DMS53 treated with DMSO at 0.1 percent for 48 hours (cell line): ENCODE measurements at regions not wholly inside any gene's neighbourhood (a gene's known extent, or its start where the extent isn't known, plus 50 kb on each side); places are given as distances from the start of the nearest gene placed in this dataset.
A peak's percentile ranks its signal among the peaks of the same experiment; 100 is the strongest.

Experiments
- DNase-seq: peaks from one replicate; lab custom pipeline; 2025; ENCODE audit not compliant: unreplicated experiment; lab: John Stamatoyannopoulos, UW

DNA sequence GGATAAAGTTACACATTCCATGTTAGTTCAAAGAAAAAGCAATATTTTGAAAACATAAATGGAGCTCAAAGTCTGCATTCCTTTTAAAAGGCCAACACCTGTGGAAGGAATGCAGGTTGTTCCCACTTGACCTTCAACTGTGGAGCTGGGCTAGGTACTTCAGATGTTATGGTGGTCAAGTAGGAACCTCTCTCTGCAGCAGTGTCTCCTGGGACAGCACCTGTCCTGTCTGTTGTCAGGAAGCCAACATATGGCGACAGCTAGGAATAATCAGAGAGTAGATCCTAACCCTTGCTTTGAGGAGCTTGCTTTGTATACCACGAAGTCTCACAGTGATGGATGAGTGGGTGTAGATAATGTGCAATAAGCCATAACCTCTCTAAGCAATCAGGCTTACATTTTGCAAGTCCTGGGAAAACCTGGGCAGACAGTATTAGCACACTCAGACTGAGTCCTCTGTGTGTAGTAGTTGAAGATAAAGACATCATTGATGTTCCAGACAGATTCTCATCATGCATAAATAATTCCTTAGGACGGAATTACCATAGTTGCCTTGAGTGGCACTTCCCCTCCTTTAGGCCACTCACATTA is 347.5 kb downstream of the PRL start:
- DNase-seq: peak; percentile 77

- DNase-seq: no peak
Observed at GRCh38 chr6:21952367-21952766, 344.5 kb downstream of the PRL start.

DNA sequence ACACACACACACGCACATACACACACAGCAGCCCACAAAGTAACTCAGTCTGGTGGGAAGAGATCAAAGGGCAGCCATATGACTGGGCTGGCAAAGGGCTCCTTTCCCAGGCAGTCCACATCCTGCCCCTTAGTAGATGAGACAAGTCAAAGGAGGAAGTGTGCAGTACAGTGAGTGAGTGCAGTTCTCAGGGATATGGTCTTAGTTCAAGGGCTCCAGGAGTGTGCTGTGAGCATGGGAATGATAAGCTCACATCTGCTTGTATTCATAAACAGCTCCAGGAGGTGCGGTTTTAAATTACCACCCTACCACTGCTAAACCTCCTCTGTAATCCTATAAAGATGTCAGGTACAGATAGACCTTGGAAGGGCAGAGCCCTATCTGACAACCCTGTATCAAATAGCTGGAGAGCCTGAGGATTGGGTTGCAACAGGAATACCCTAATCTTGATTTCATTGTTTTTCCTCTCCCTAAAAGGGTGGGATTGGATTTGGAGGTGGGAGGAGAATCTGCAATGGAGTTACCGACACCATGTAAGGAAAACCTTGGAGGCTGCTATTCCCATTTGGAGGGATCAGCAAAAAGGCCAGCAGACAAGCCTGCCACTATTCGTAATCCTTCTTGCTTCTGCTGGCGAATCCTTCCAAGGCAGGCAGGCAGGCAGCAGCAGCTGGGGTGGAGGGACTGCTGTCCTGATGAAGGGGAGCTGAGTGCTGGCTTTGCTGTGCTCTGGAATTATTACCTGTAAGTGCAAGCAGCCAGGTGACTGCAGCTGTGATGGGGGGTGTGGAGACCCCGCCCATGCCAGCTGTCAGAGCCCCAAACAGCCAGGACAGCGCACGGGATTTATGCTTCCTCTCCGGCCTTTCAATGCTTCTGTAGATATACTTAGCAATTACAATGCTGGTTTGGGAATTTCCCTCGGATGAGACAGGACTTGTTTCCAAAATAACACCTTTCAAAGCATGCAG is 342.7 kb downstream of the PRL start:
- peak; percentile 81 for DNase-seq

GRCh38 chr6:21955053-21955595 is 341.7 kb downstream of the PRL start:
- DNase-seq: no peak

GRCh38 chr6:21955951-21956350 is 340.9 kb downstream of the PRL start:
- no peak for DNase-seq

- no peak for DNase-seq
Observed at GRCh38 chr6:21958428-21958827, 338.4 kb downstream of the PRL start.

GRCh38 chr6:21961226-21961625 is 335.6 kb downstream of the PRL start:
- no peak for DNase-seq

GRCh38 chr6:21965016-21965415 is 331.8 kb downstream of the PRL start:
- no peak for DNase-seq

DNA sequence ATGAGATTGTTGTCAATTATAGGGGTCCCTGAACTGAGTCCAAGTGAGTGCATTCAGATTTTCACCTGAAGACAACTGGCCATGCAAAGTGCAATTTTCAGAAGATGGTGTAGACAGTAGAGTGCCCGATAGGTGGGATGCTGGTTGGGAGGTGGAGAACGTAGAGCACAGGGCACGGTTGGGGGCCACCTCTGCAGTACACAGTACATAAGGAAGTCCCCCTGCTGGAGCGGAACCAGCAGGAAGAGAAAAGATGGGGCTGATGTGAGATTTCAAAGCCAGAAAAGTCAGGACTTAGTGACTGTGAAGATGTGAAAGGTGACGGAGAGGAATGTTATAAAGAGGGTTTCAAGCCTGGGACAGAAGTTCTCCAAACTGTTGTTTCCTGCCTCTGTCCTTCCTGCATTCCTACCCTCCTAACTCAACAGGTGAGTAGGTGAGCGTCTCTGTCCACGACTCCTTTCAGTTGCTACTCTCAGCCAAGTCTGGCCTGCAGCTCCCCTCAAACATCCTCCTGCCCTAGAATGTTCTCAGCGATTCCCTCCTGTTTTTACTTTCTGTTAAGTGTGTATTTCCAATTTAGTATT is 330.8 kb downstream of the PRL start:
- no peak for DNase-seq

GRCh38 chr6:21967056-21967974 is 329.5 kb downstream of the PRL start:
- no peak for DNase-seq

DNA sequence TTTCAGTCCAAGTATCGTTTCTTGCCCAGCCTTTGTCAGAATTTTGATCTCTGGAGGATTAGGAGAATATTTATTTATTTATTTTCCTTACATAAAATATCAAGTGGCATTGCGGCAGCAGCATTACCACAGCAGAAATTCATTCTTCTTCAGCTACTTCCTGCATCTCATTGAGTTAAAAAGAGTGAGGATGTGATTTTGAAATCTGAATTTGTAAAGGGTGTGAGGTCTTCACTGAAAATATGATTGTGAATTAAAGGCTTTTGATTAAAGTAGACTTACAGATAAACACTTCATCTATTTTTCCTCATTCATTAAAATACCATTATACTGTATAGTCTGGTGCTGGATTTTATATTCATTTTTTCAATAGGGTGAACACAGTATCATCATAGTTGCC is 328.4 kb downstream of the PRL start:
- no peak for DNase-seq

GRCh38 chr6:21969192-21969591 is 327.6 kb downstream of the PRL start:
- DNase-seq: no peak

DNA sequence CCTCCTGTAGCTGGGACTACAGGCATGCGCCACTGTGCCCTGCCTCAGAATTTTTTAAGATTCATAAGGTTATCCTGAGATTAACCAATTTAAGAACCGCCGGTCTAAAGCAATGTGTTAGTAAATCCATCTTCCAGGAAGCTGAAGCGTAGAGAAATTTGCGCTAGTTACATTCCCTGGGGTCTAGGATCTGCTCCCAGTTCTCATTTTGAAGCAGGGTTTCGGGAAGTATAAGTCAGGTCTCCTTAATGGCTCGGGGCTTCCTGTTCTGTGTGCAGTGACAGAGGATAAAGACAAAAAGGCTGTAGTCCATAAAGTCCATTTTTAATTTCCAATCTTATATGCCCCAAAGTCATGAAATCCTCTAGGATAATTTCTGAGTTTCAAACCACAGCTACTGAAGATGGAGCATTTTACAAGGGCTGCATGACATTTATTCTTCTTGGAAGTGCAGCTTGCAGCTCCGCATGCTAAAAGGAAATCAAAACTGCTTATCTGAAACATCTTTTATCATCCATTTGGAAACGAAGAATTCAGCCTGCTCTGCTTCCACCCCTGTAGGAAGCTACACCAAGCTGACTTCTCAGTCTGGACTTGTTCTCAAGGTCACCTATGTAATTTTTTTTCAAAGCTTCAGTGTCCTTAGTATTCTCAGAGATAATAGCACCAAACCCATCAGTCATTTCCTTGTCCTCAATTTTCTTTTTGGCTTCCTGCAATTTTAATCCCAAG is 326.1 kb downstream of the PRL start:
- no peak for DNase-seq

DNA sequence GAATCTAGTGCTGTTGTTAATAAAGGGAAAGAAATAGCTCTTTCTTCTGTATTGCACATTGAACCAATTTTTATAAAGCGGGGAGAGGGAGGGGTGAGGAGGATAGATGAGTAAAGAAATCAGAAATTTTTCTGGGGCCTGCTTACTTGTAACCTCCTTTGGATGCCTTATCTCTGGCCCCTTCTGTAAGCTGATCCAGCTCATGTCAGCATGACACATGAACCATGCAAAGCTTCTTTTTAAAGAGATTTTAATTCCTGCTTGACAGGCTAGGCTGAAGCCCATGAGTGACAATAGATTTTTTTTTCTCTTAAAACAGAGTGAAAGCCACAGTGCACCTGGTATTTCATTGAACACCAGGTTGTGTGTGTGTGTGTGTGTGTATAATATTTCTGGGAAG is 325.3 kb downstream of the PRL start:
- DNase-seq: peak; percentile 23

DNA sequence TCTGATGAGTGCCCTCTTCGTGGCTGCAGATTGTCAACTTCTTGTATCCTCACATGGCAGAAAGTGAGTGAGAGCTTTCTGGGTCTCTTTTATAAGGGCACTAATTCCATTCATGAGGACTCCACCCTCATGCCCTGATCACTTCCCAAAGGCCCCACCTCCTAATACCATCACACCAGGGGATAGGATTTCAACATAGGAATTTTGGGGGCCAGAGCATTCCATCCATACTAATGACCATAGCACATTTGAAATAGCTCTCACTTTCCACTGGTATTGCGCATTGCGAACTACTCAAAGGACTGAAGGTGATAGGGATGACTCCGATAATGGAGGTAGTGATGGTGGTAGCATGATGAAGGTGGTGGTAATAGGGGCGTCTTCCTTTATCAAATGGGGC is 324.3 kb downstream of the PRL start:
- DNase-seq: no peak

GRCh38 chr6:21977346-21977745 is 319.5 kb downstream of the PRL start:
- no peak for DNase-seq

DNA sequence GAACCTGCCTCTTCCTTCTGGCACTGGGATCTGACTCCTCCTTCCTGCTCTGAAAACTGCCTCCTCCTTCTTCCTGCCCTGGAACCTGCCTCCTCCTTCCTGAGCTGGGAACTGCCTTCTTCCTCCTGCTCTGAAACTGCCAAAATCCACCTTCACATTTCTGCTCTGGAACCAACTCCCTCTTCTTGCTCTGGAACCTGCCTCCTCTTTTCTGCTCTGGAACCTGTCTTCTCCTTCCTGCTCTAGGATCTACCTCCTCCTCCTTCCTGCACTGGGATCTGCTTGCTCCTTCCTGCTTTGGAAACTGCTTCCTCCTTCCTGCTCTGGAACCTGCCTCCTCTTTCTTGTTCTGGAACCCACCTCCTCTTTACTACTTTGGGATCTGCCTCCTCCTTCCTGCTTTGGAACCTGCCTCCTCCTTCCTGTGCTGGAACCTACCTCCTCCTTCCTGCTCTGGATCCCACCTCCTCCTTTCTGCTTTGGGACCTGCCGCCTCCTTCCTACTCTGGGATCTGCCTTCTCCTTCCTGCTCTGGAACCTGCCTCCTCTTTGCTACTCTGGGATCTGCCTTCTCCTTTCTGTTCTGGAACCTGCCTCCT is 315.5 kb downstream of the PRL start:
- no peak for DNase-seq

- no peak for DNase-seq
Observed at GRCh38 chr6:21984135-21984534, 312.7 kb downstream of the PRL start.

- DNase-seq: no peak
Observed at GRCh38 chr6:21984561-21984960, 312.3 kb downstream of the PRL start.

DNA sequence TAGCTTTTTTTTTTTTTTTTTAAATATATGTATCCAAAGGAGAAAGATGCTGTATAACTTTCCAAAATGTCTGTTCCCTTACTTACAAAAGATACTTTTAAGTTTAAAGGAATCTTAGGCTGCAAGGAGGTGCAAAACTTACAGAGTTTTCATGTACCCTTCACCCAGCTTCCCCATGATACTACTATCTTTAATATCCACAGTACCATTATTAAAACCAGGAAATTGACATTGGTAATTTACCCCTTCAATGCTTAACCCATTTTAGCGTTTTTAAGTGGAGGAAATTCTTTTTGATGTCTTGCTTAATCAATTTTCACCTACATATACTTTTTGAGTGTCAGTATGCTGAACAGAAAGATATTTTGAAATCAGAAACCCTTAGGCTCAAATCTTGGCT is 310.9 kb downstream of the PRL start:
- DNase-seq: no peak
